ENCODE measurements at regions not wholly inside any gene's neighbourhood (a gene's known extent, or its start where the extent isn't known, plus 50 kb on each side); places are given as distances from the start of the nearest gene placed in this dataset.

DNA sequence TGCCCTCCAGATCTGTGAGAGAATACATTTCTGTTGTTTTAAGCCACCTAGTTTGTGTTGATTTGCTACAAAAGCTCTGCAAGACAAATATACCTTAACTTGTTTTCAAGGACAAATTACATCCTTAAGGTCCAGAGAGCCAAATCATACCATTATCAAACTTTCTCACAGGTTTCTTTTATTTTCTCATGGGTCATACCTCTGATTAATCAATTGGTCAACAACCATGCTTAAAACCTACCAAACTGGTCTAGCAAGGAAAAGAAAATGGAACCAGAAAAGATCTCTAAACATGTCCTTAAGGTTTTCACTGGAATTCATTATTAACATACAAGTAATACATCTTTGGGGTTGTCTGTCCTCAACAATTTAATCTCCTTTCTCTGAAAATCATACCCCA lies 535.0 kb downstream of the CD83 start:
- TF ChIP-seq, protein P1, sequence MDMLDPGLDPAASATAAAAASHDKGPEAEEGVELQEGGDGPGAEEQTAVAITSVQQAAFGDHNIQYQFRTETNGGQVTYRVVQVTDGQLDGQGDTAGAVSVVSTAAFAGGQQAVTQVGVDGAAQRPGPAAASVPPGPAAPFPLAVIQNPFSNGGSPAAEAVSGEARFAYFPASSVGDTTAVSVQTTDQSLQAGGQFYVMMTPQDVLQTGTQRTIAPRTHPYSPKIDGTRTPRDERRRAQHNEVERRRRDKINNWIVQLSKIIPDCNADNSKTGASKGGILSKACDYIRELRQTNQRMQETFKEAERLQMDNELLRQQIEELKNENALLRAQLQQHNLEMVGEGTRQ (IDR thresholded peaks at IDR 0.05; ENCODE audit: borderline replicate concordance, low read depth, low read length), result no peak
- no peak for TF ChIP-seq JUND (IDR thresholded peaks at IDR 0.05)
- no peak for TF ChIP-seq TCF12 (IDR thresholded peaks at IDR 0.05)
- no peak for TF ChIP-seq EZH2phosphoT487 (IDR thresholded peaks at IDR 0.05; ENCODE audit: borderline replicate concordance, low read depth)
- no peak for TF ChIP-seq NRF1 (IDR thresholded peaks at IDR 0.05; ENCODE audit: low read depth, low read length)
- TF ChIP-seq RCOR1 (IDR thresholded peaks at IDR 0.05; ENCODE audit: low read length), result no peak
- no peak for TF ChIP-seq GABPA (IDR thresholded peaks at IDR 0.05; ENCODE audit: low read depth)
- TF ChIP-seq, protein P2, sequence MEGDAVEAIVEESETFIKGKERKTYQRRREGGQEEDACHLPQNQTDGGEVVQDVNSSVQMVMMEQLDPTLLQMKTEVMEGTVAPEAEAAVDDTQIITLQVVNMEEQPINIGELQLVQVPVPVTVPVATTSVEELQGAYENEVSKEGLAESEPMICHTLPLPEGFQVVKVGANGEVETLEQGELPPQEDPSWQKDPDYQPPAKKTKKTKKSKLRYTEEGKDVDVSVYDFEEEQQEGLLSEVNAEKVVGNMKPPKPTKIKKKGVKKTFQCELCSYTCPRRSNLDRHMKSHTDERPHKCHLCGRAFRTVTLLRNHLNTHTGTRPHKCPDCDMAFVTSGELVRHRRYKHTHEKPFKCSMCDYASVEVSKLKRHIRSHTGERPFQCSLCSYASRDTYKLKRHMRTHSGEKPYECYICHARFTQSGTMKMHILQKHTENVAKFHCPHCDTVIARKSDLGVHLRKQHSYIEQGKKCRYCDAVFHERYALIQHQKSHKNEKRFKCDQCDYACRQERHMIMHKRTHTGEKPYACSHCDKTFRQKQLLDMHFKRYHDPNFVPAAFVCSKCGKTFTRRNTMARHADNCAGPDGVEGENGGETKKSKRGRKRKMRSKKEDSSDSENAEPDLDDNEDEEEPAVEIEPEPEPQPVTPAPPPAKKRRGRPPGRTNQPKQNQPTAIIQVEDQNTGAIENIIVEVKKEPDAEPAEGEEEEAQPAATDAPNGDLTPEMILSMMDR (IDR thresholded peaks at IDR 0.05), result no peak
- no peak for TF ChIP-seq MXI1 (IDR thresholded peaks at IDR 0.05; ENCODE audit: low read depth, low read length)
- TF ChIP-seq ELF1 (IDR thresholded peaks at IDR 0.05), result no peak
- TF ChIP-seq, protein P3, sequence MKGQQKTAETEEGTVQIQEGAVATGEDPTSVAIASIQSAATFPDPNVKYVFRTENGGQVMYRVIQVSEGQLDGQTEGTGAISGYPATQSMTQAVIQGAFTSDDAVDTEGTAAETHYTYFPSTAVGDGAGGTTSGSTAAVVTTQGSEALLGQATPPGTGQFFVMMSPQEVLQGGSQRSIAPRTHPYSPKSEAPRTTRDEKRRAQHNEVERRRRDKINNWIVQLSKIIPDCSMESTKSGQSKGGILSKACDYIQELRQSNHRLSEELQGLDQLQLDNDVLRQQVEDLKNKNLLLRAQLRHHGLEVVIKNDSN (IDR thresholded peaks at IDR 0.05; ENCODE audit: borderline replicate concordance, low read depth), result no peak
- TF ChIP-seq TAF1 (IDR thresholded peaks at IDR 0.05; ENCODE audit: borderline replicate concordance, low read depth, low read length), result no peak
- TF ChIP-seq RAD21 (IDR thresholded peaks at IDR 0.05; ENCODE audit: low read length), result no peak
- no peak for TF ChIP-seq RFX5 (IDR thresholded peaks at IDR 0.05; ENCODE audit: low read length)
- TF ChIP-seq POLR2AphosphoS5 (IDR thresholded peaks at IDR 0.05; ENCODE audit: low read depth, low read length), result no peak
- TF ChIP-seq, protein P4, sequence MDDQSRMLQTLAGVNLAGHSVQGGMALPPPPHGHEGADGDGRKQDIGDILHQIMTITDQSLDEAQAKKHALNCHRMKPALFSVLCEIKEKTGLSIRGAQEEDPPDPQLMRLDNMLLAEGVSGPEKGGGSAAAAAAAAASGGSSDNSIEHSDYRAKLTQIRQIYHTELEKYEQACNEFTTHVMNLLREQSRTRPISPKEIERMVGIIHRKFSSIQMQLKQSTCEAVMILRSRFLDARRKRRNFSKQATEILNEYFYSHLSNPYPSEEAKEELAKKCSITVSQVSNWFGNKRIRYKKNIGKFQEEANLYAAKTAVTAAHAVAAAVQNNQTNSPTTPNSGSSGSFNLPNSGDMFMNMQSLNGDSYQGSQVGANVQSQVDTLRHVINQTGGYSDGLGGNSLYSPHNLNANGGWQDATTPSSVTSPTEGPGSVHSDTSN (IDR thresholded peaks at IDR 0.05), result no peak
- no peak for TF ChIP-seq SMC3 (IDR thresholded peaks at IDR 0.05; ENCODE audit: low read depth, low read length)
- no peak overlapping the region for H3K4me3 ChIP-seq (ENCODE audit: low read depth in 2 of 2, low read length in 1 of 2)
- no peaks in the 10 kb centered on the region for H3K36me3 ChIP-seq (replicated peaks in 1 of 2; ENCODE audit: control insufficient read depth in 1 of 2, insufficient read depth in 2 of 2, low read length in 1 of 2)
- no peaks in the 10 kb centered on the region for H3F3A ChIP-seq (replicated peaks; ENCODE audit: insufficient read depth)
- ChIA-PET CTCF (no interaction called here), POLR2A (no interaction called here)
- no peaks in the 10 kb centered on the region for H3K9me2 ChIP-seq
- no peak overlapping the region for H2AFZ ChIP-seq (ENCODE audit: low read depth)
- no peak overlapping the region for H3K9ac ChIP-seq
- no peaks in the 10 kb centered on the region; the same call in 1 of the 2 replicates for H3K27me3 ChIP-seq (ENCODE audit: insufficient read depth)
- no peak overlapping the region for H3K4me2 ChIP-seq
- H3K4me1 ChIP-seq (ENCODE audit: control insufficient read depth in 1 of 2, insufficient read depth in 2 of 2, low read depth in 1 of 2, low read length in 1 of 2), result no peaks in the 10 kb centered on the region
- no peaks in the 10 kb centered on the region for H3K9me3 ChIP-seq
- no peak overlapping the region for H3K27ac ChIP-seq (ENCODE audit: low read depth in 2 of 2, low read length in 1 of 2)
- no peaks in the 10 kb centered on the region for H3K79me2 ChIP-seq (ENCODE audit: insufficient read depth)
- no peak for DNase-seq
- no peaks in the 10 kb centered on the region for H4K20me1 ChIP-seq (ENCODE audit: insufficient read depth)

All from SK-N-SH (cell line).